Right lobe of liver (tissue), 4 donors: ENCODE measurements at regions not wholly inside any gene's neighbourhood (a gene's known extent, or its start where the extent isn't known, plus 50 kb on each side); places are given as distances from the start of the nearest gene placed in this dataset.

ENCODE experiments used
- CTCF ChIP-seq, 4 donors: fragments of 200-600 bp in 3 of 4; fragments of 450-650 bp in 1 of 4; IDR thresholded peaks; one replicate each; pipeline versions ENCODE4 v1.5.1 to v1.8.0; 2016 to 2022; ENCODE audit warnings: antibody characterized with exemption in 4 of 4, mild to moderate bottlenecking in 2 of 4
- POLR2A ChIP-seq: fragments of 450-650 bp; IDR thresholded peaks from one replicate; pipeline ENCODE4 v1.6.1; 2017; ENCODE audit warnings: antibody characterized with exemption, mild to moderate bottlenecking
- donor health status: DM: no; HTN: no; CAD: no.
- donor health status: DM: no; HTN: no; CAD: no.
- donor health status: DM: no; HTN: yes; CAD: no.

- TF ChIP-seq CTCF (IDR thresholded peaks at IDR 0.05) = no peak
- TF ChIP-seq POLR2A = no peak
These were observed 155.6 kb upstream of the IRS2 start for GRCh38 chr13:109941951-109942350.
